Activated naive CD8-positive, alpha-beta T cell treated with anti-CD3 and anti-CD28 coated beads for 36 hours (primary cell): ENCODE measurements at regions not wholly inside any gene's neighbourhood (a gene's known extent, or its start where the extent isn't known, plus 50 kb on each side); places are given as distances from the start of the nearest gene placed in this dataset.
"Not testable (repeated sequence)": the region's sequence is repeated elsewhere in the genome, so short reads cannot be mapped to it uniquely, and the experiment has no call there.

Source experiments
- DNase-seq: peaks from one replicate; pipeline ENCODE4 v3.0.0; 2021
- H3K27ac Mint-ChIP-seq: one replicate; pipeline ENCODE4 v1.8.0; 2022; ENCODE audit warnings: mild to moderate bottlenecking, moderate library complexity, mixed read lengths
- H3K27me3 Mint-ChIP-seq: one replicate; pipeline ENCODE4 v1.8.0; 2022; ENCODE audit warnings: mild to moderate bottlenecking, mixed read lengths
- H3K36me3 Mint-ChIP-seq: one replicate; pipeline ENCODE4 v1.8.0; 2021; ENCODE audit warnings: mild to moderate bottlenecking, mixed read lengths
- H3K4me1 Mint-ChIP-seq: one replicate; pipeline ENCODE4 v1.8.0; 2021; ENCODE audit warnings: mixed read lengths
- H3K4me3 Mint-ChIP-seq: one replicate; pipeline ENCODE4 v1.8.0; 2022; ENCODE audit warnings: mild to moderate bottlenecking, moderate library complexity, mixed read lengths
- H3K9me3 Mint-ChIP-seq: one replicate; pipeline ENCODE4 v1.8.0; 2022; ENCODE audit warnings: mixed read lengths

GRCh38 chr10:9228771-9229170, 1174.3 kb downstream of the GATA3 start:
- Mint-ChIP-seq H3K27ac (no peak overlapping the region), H3K4me1 (peaks cover 30% of the 10 kb centered on the region), H3K27me3 (peaks cover 45% of the 10 kb centered on the region)

GRCh38 chr10:9229702-9230244, 1175.3 kb downstream of the GATA3 start:
- Mint-ChIP-seq H3K4me1 (peaks cover 30% of the 10 kb centered on the region), H3K9me3 (no peaks in the 10 kb centered on the region), H3K4me3 (no peak overlapping the region), H3K27ac (peak overlapping the region; percentile 28), H3K27me3 (peaks cover 45% of the 10 kb centered on the region), H3K36me3 (peaks cover 2% of the 10 kb centered on the region)
- peak; percentile 3 for DNase-seq

More at GRCh38 chr10:9228771-9229170, 1174.3 kb downstream of the GATA3 start:
- DNase-seq, result no peak
- peaks cover 2% of the 10 kb centered on the region for H3K36me3 Mint-ChIP-seq
- no peaks in the 10 kb centered on the region for H3K9me3 Mint-ChIP-seq
- no peak overlapping the region for H3K4me3 Mint-ChIP-seq

GRCh38 chr10:9230625-9231024, 1176.1 kb downstream of the GATA3 start:
- H3K36me3 Mint-ChIP-seq, result peaks cover 2% of the 10 kb centered on the region
- H3K9me3 Mint-ChIP-seq, result no peaks in the 10 kb centered on the region
- DNase-seq, result no peak
- peaks cover 45% of the 10 kb centered on the region for H3K27me3 Mint-ChIP-seq
- H3K4me1 Mint-ChIP-seq, result peaks cover 30% of the 10 kb centered on the region
- H3K4me3 Mint-ChIP-seq, result no peak overlapping the region
- H3K27ac Mint-ChIP-seq, result no peak overlapping the region

- H3K36me3 Mint-ChIP-seq, result no peaks in the 10 kb centered on the region
- H3K27me3 Mint-ChIP-seq, result peaks cover 48% of the 10 kb centered on the region
- no peak for DNase-seq
- no peak overlapping the region for H3K4me3 Mint-ChIP-seq
- H3K27ac Mint-ChIP-seq, result no peak overlapping the region
- H3K9me3 Mint-ChIP-seq, result no peaks in the 10 kb centered on the region
- peaks cover 26% of the 10 kb centered on the region for H3K4me1 Mint-ChIP-seq
Measured at GRCh38 chr10:9234191-9234590, 1179.7 kb downstream of the GATA3 start.

GRCh38 chr10:9238041-9238440, 1183.6 kb downstream of the GATA3 start:
- DNase-seq, result no peak
- H3K27me3 Mint-ChIP-seq, result peaks cover 28% of the 10 kb centered on the region
- H3K36me3 Mint-ChIP-seq, result no peaks in the 10 kb centered on the region
- no peak overlapping the region for H3K27ac Mint-ChIP-seq
- no peaks in the 10 kb centered on the region for H3K4me1 Mint-ChIP-seq
- no peaks in the 10 kb centered on the region for H3K9me3 Mint-ChIP-seq
- H3K4me3 Mint-ChIP-seq, result no peak overlapping the region

DNA sequence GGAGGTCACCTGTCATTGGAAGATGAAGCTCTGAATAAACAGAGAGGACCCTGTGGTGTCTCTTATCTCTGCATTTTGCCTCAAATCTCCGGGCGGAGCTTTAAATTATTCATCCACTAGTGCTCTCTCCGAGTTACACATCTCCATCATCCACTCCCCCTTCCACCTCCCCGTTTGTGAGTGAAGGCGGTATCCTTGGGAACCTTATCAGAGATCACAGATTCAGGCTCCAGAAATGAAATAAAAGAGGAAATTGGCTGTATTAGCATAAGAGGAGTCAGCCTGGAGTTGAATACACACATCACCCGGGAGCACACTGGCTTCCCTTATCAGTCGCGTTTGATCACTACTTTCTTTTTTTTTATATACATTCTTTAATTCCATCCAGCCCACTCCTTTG, 1184.8 kb downstream of the GATA3 start:
- Mint-ChIP-seq H3K27ac (no peak overlapping the region), H3K27me3 (peaks cover 29% of the 10 kb centered on the region), H3K9me3 (no peaks in the 10 kb centered on the region), H3K4me3 (no peak overlapping the region), H3K4me1 (no peaks in the 10 kb centered on the region), H3K36me3 (no peaks in the 10 kb centered on the region)
- DNase-seq, result no peak

GRCh38 chr10:9243941-9244411, 1189.5 kb downstream of the GATA3 start:
- no peaks in the 10 kb centered on the region for H3K4me1 Mint-ChIP-seq
- no peaks in the 10 kb centered on the region for H3K36me3 Mint-ChIP-seq
- peaks cover 47% of the 10 kb centered on the region for H3K27me3 Mint-ChIP-seq
- no peak for DNase-seq
- H3K27ac Mint-ChIP-seq, result no peak overlapping the region
- no peak overlapping the region for H3K4me3 Mint-ChIP-seq
- H3K9me3 Mint-ChIP-seq, result no peaks in the 10 kb centered on the region

GRCh38 chr10:9244864-9245263, 1190.4 kb downstream of the GATA3 start:
- DNase-seq, result no peak
- Mint-ChIP-seq H3K27ac (no peak overlapping the region), H3K9me3 (no peaks in the 10 kb centered on the region), H3K4me1 (no peaks in the 10 kb centered on the region), H3K27me3 (peaks cover 52% of the 10 kb centered on the region), H3K4me3 (no peak overlapping the region), H3K36me3 (no peaks in the 10 kb centered on the region)

GRCh38 chr10:9253121-9253520, 1198.6 kb downstream of the GATA3 start:
- DNase-seq, result no peak
- Mint-ChIP-seq H3K27me3 (peaks cover 41% of the 10 kb centered on the region), H3K9me3 (no peaks in the 10 kb centered on the region), H3K36me3 (no peaks in the 10 kb centered on the region), H3K4me3 (no peak overlapping the region), H3K27ac (no peak overlapping the region), H3K4me1 (no peaks in the 10 kb centered on the region)

DNA sequence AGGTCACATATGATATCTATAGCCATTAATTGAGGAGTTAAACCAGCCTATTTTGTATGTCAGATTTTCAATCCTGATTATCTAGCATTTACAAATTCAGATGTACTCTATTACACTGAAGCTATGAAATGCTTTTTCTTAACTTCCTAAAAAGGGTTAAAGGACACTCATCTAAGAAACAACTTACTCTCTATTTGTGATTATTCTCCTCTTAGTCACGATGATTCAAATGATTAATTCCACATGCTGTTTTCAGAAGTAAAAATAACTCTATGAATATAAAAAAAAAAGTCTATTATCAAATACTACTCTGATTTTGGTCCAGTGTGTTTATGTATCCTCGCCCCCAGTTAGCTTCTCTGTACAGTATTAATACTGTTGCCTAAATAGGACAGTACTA, 1199.9 kb downstream of the GATA3 start:
- no peak for DNase-seq
- H3K4me3 Mint-ChIP-seq, result no peak overlapping the region
- no peaks in the 10 kb centered on the region for H3K36me3 Mint-ChIP-seq
- no peaks in the 10 kb centered on the region for H3K4me1 Mint-ChIP-seq
- peaks cover 32% of the 10 kb centered on the region for H3K27me3 Mint-ChIP-seq
- H3K27ac Mint-ChIP-seq, result no peak overlapping the region
- no peaks in the 10 kb centered on the region for H3K9me3 Mint-ChIP-seq

DNA sequence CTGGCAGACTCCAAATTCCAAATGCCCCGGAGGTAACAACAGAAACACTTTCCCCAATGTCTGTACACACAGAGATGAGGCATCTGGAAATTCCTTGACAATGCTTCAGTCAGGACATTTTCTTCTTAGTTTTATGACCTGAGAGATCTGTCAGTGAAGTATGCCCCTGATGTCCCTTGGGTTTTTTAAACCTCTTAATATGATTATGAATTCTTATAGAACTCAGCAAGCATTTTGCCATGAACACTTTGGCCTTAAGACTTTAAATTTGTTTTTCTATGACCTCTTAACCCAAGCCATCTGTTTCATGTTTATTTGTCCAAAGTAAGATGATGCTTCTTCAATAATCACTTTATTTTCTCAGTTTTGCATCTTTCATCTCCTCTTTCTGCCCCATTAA, 1206.2 kb downstream of the GATA3 start:
- Mint-ChIP-seq H3K9me3 (no peaks in the 10 kb centered on the region), H3K4me3 (no peak overlapping the region), H3K27ac (no peak overlapping the region), H3K27me3 (peaks cover 33% of the 10 kb centered on the region), H3K36me3 (no peaks in the 10 kb centered on the region), H3K4me1 (no peaks in the 10 kb centered on the region)
- no peak for DNase-seq

GRCh38 chr10:9262770-9263169, 1208.3 kb downstream of the GATA3 start:
- no peaks in the 10 kb centered on the region for H3K36me3 Mint-ChIP-seq
- H3K4me1 Mint-ChIP-seq, result no peaks in the 10 kb centered on the region
- H3K27ac Mint-ChIP-seq, result no peak overlapping the region
- H3K27me3 Mint-ChIP-seq, result peaks cover 22% of the 10 kb centered on the region
- no peak overlapping the region for H3K4me3 Mint-ChIP-seq
- no peak for DNase-seq
- no peaks in the 10 kb centered on the region for H3K9me3 Mint-ChIP-seq

DNA sequence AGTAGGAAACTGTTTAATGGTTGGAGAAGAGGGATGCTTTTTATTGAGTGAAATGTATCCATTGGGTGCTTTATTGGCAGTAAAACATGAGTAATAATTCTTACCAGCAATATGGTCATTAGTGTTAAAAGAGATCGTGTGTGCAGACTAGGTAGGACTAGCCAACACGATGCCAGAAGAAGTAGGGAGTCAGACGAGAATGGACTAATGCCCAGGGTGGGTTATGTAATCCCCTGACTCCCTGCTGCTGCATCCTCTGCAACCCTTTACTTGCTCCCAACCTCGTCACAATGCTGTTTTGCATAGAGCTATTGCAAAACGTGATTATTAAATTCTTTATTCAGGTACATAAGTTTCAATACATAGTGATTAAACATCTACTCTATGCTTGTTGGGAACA, 1213.7 kb downstream of the GATA3 start:
- Mint-ChIP-seq H3K9me3 (no peaks in the 10 kb centered on the region), H3K36me3 (no peaks in the 10 kb centered on the region), H3K4me3 (no peak overlapping the region), H3K4me1 (no peaks in the 10 kb centered on the region), H3K27ac (no peak overlapping the region), H3K27me3 (peaks cover 26% of the 10 kb centered on the region)
- DNase-seq, result no peak

DNA sequence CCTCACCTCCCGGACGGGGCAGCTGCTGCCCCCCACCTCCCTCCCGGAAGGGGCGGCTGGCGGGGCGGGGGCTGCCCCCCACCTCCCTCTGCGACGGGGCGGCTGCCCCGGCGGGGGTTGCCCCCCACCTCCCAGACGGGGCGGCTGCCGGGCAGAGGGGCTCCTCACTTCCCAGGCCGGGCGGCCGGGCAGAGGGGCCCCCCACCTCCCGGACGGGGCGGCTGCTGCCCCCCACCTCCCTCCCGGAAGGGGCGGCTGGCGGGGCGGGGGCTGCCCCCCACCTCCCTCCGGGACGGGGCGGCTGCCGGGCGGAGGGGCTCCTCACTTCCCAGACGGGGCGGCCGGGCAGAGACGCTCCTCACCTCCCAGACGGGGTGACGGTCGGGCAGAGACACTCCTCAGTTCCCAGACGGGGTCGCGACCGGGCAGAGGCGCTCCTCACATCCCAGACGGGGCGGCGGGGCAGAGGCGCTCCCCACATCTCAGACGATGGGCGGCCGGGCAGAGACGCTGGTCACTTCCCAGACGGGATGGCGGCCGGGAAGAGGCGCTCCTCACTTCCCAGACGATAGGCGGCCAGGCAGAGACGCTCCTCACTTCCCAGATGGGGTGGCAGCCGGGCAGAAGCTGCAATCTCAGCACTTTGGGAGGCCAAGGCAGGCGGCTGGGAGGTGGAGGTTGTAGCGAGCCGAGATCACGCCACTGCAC, 1218.8 kb downstream of the GATA3 start:
- not testable (repeated sequence) for H3K9me3 Mint-ChIP-seq, H3K4me3 Mint-ChIP-seq

DNA sequence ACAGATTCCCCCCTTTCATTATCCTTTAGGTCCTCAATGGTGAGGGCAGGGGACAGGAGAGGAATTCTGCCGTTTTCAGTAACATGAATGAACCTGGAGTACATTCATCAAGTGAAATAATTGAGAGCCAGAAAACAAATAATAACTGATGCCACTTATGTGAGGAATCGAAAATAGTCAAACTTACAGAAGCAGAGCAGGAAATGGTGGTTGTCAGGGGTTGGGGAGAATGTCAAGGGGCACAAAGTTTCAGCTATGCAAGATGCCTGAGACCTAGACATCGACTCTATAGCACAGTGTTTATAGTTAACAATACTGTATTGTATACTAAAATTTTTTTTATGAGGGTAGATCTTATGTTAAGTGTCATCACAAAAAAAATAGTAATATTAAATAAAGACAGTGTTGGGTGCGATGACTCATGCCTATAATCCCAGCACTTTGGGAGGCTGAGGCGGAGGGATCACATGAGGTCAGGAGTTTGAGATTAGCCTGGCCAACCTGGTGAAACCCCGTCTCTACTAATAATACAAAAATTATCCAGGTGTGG, 1219.8 kb downstream of the GATA3 start:
- no peak overlapping the region for H3K27ac Mint-ChIP-seq
- DNase-seq, result no peak
- H3K36me3 Mint-ChIP-seq, result no peaks in the 10 kb centered on the region
- peaks cover 23% of the 10 kb centered on the region for H3K27me3 Mint-ChIP-seq
- H3K4me1 Mint-ChIP-seq, result no peaks in the 10 kb centered on the region
- no peak overlapping the region for H3K4me3 Mint-ChIP-seq
- H3K9me3 Mint-ChIP-seq, result no peaks in the 10 kb centered on the region

More for the DNA sequence above, 1218.8 kb downstream of the GATA3 start:
- H3K4me1 Mint-ChIP-seq, H3K36me3 Mint-ChIP-seq, DNase-seq, H3K27ac Mint-ChIP-seq: not testable (repeated sequence)
- peaks cover 30% of the 10 kb centered on the region for H3K27me3 Mint-ChIP-seq

DNA sequence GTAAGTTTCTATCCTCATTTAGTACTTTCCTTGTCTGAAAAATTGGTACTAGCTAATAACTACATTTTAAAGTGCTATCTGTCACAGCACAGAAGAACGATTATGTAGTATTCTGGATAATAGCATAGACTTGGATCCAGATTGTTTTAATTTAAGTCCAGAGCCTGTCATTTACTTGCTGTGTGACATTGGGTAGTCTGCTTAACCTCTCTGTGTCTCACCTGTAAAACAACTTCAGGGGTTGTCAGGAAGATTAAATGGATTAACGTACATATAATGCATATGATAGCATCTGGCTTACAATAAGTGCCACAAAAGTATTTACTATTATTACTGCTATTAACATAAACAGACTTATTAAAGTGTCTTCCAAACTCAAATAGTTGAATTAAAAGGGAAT, 1221.4 kb downstream of the GATA3 start:
- Mint-ChIP-seq H3K4me3 (no peak overlapping the region), H3K36me3 (no peaks in the 10 kb centered on the region), H3K27me3 (peaks cover 22% of the 10 kb centered on the region), H3K4me1 (peaks cover 1% of the 10 kb centered on the region), H3K9me3 (no peaks in the 10 kb centered on the region), H3K27ac (no peak overlapping the region)
- no peak for DNase-seq
